ENCODE measurements at regions not wholly inside any gene's neighbourhood (a gene's known extent, or its start where the extent isn't known, plus 50 kb on each side); places are given as distances from the start of the nearest gene placed in this dataset.

GRCh38 chr2:59857109-59857508 lies 696.3 kb downstream of the BCL11A start:
- no peak for DNase-seq (ENCODE audit: low read depth)
- H3K4me3 ChIP-seq (ENCODE audit: low read length), result no peak overlapping the region
- TF ChIP-seq CTCF (conservative IDR thresholded peaks at IDR 0.05; ENCODE audit: low read depth, low read length), result no peak

GRCh38 chr2:59856391-59856790 lies 697.1 kb downstream of the BCL11A start:
- H3K4me3 ChIP-seq (ENCODE audit: low read length), result no peak overlapping the region
- no peak for TF ChIP-seq CTCF (conservative IDR thresholded peaks at IDR 0.05; ENCODE audit: low read depth, low read length)
- DNase-seq (ENCODE audit: low read depth), result no peak

- no peak for DNase-seq (ENCODE audit: low read depth)
- TF ChIP-seq CTCF (conservative IDR thresholded peaks at IDR 0.05; ENCODE audit: low read depth, low read length), result no peak
Observed at GRCh38 chr2:59853032-59853431, 700.4 kb downstream of the BCL11A start.

GRCh38 chr2:59851836-59852475 lies 701.5 kb downstream of the BCL11A start:
- no peak overlapping the region for H3K4me3 ChIP-seq (ENCODE audit: low read length)
- TF ChIP-seq CTCF (conservative IDR thresholded peaks at IDR 0.05; ENCODE audit: low read depth, low read length), result no peak
- DNase-seq (ENCODE audit: low read depth), result no peak

More at GRCh38 chr2:59853032-59853431, 700.4 kb downstream of the BCL11A start:
- H3K4me3 ChIP-seq (ENCODE audit: low read length), result no peak overlapping the region

GRCh38 chr2:59850554-59850953 lies 702.9 kb downstream of the BCL11A start:
- H3K4me3 ChIP-seq (ENCODE audit: low read length), result no peak overlapping the region
- no peak for DNase-seq (ENCODE audit: low read depth)
- no peak for TF ChIP-seq CTCF (conservative IDR thresholded peaks at IDR 0.05; ENCODE audit: low read depth, low read length)

- no peak for TF ChIP-seq CTCF (conservative IDR thresholded peaks at IDR 0.05; ENCODE audit: low read depth, low read length)
- no peak for DNase-seq (ENCODE audit: low read depth)
- no peak overlapping the region for H3K4me3 ChIP-seq (ENCODE audit: low read length)
Observed at GRCh38 chr2:59833941-59834340, 719.5 kb downstream of the BCL11A start.

- no peak for DNase-seq (ENCODE audit: low read depth)
- TF ChIP-seq CTCF (conservative IDR thresholded peaks at IDR 0.05; ENCODE audit: low read depth, low read length), result no peak
- no peak overlapping the region for H3K4me3 ChIP-seq (ENCODE audit: low read length)
Observed at GRCh38 chr2:59830601-59831000, 722.9 kb downstream of the BCL11A start.

Measured in retinal pigment epithelial cell (primary cell).